ENCODE measurements at regions not wholly inside any gene's neighbourhood (a gene's known extent, or its start where the extent isn't known, plus 50 kb on each side); places are given as distances from the start of the nearest gene placed in this dataset.
A peak's percentile ranks its signal among the peaks of the same experiment; 100 is the strongest.
"Not testable (repeated sequence)": the region's sequence is repeated elsewhere in the genome, so short reads cannot be mapped to it uniquely, and the experiment has no call there.

GRCh38 chr12:90741611-90742010 lies 213.4 kb downstream of the CCER1 start:
- in situ Hi-C loops (cut with MboI; ENCODE audit: low pct_unique_long_range_greater_than_20kb, low sequenced_read_pairs), result no loop called here
- DNase-seq, result no peak

GRCh38 chr12:90729736-90730135 lies 225.2 kb downstream of the CCER1 start:
- no peak for DNase-seq

GRCh38 chr12:90712671-90713070 lies 242.3 kb downstream of the CCER1 start:
- in situ Hi-C loops (cut with MboI; ENCODE audit: low pct_unique_long_range_greater_than_20kb, low sequenced_read_pairs), result no loop called here
- no peak for DNase-seq

More at GRCh38 chr12:90729736-90730135, 225.2 kb downstream of the CCER1 start:
- in situ Hi-C loops (cut with MboI; ENCODE audit: low pct_unique_long_range_greater_than_20kb, low sequenced_read_pairs), result no loop called here

GRCh38 chr12:90710711-90711110 lies 244.3 kb downstream of the CCER1 start:
- no peak for DNase-seq
- in situ Hi-C loops (cut with MboI; ENCODE audit: low pct_unique_long_range_greater_than_20kb, low sequenced_read_pairs), result no loop called here

GRCh38 chr12:90706036-90706435 lies 248.9 kb downstream of the CCER1 start:
- in situ Hi-C loops (cut with MboI; ENCODE audit: low pct_unique_long_range_greater_than_20kb, low sequenced_read_pairs), result no loop called here
- no peak for DNase-seq

- in situ Hi-C loops (cut with MboI; ENCODE audit: low pct_unique_long_range_greater_than_20kb, low sequenced_read_pairs), result no loop called here
- DNase-seq, result no peak
Observed at GRCh38 chr12:90695415-90695814, 259.6 kb downstream of the CCER1 start.

- in situ Hi-C loops (cut with MboI; ENCODE audit: low pct_unique_long_range_greater_than_20kb, low sequenced_read_pairs), result no loop called here
- DNase-seq, result no peak
Observed at GRCh38 chr12:90690120-90690519, 264.9 kb downstream of the CCER1 start.

GRCh38 chr12:90687682-90688081 lies 267.3 kb downstream of the CCER1 start:
- DNase-seq; in situ Hi-C loops (cut with MboI; ENCODE audit: low pct_unique_long_range_greater_than_20kb, low sequenced_read_pairs): not testable (repeated sequence)

GRCh38 chr12:90683871-90684270 lies 271.1 kb downstream of the CCER1 start:
- in situ Hi-C loops (cut with MboI; ENCODE audit: low pct_unique_long_range_greater_than_20kb, low sequenced_read_pairs), result no loop called here

GRCh38 chr12:90682398-90682797 lies 272.6 kb downstream of the CCER1 start:
- in situ Hi-C loops (cut with MboI; ENCODE audit: low pct_unique_long_range_greater_than_20kb, low sequenced_read_pairs), result no loop called here
- no peak for DNase-seq

More at GRCh38 chr12:90683871-90684270, 271.1 kb downstream of the CCER1 start:
- DNase-seq, result no peak

- DNase-seq, result no peak
- in situ Hi-C loops (cut with MboI; ENCODE audit: low pct_unique_long_range_greater_than_20kb, low sequenced_read_pairs), result no loop called here
Observed at GRCh38 chr12:90679674-90680073, 275.3 kb downstream of the CCER1 start.

GRCh38 chr12:90677552-90677951 lies 277.4 kb downstream of the CCER1 start:
- no peak for DNase-seq
- in situ Hi-C loops (cut with MboI; ENCODE audit: low pct_unique_long_range_greater_than_20kb, low sequenced_read_pairs), result no loop called here

GRCh38 chr12:90677055-90677454 lies 277.9 kb downstream of the CCER1 start:
- no peak for DNase-seq
- in situ Hi-C loops (cut with MboI; ENCODE audit: low pct_unique_long_range_greater_than_20kb, low sequenced_read_pairs), result no loop called here

- in situ Hi-C loops (cut with MboI; ENCODE audit: low pct_unique_long_range_greater_than_20kb, low sequenced_read_pairs), result no loop called here
- no peak for DNase-seq
Observed at GRCh38 chr12:90675106-90675505, 279.9 kb downstream of the CCER1 start.

- DNase-seq, result no peak
- in situ Hi-C loops (cut with MboI; ENCODE audit: low pct_unique_long_range_greater_than_20kb, low sequenced_read_pairs), result no loop called here
Observed at GRCh38 chr12:90672081-90672480, 282.9 kb downstream of the CCER1 start.

GRCh38 chr12:90663949-90664348 lies 291.0 kb downstream of the CCER1 start:
- in situ Hi-C loops (cut with MboI; ENCODE audit: low pct_unique_long_range_greater_than_20kb, low sequenced_read_pairs); DNase-seq: not testable (repeated sequence)

GRCh38 chr12:90659060-90659459 lies 295.9 kb downstream of the CCER1 start:
- in situ Hi-C loops (cut with MboI; ENCODE audit: low pct_unique_long_range_greater_than_20kb, low sequenced_read_pairs), result no loop called here
- no peak for DNase-seq

- no peak for DNase-seq
Observed at GRCh38 chr12:90653040-90653439, 301.9 kb downstream of the CCER1 start.

GRCh38 chr12:90652280-90652679 lies 302.7 kb downstream of the CCER1 start:
- in situ Hi-C loops (cut with MboI; ENCODE audit: low pct_unique_long_range_greater_than_20kb, low sequenced_read_pairs), result no loop called here
- DNase-seq, result peak; percentile 8

More at GRCh38 chr12:90653040-90653439, 301.9 kb downstream of the CCER1 start:
- in situ Hi-C loops (cut with MboI; ENCODE audit: low pct_unique_long_range_greater_than_20kb, low sequenced_read_pairs), result no loop called here

GRCh38 chr12:90645181-90645580 lies 309.8 kb downstream of the CCER1 start:
- no peak for DNase-seq
- in situ Hi-C loops (cut with MboI; ENCODE audit: low pct_unique_long_range_greater_than_20kb, low sequenced_read_pairs), result no loop called here

- no peak for DNase-seq
- in situ Hi-C loops (cut with MboI; ENCODE audit: low pct_unique_long_range_greater_than_20kb, low sequenced_read_pairs), result no loop called here
Observed at GRCh38 chr12:90631591-90632212, 323.3 kb downstream of the CCER1 start.

All from KBM-7 (cell line).